ENCODE measurements at regions not wholly inside any gene's neighbourhood (a gene's known extent, or its start where the extent isn't known, plus 50 kb on each side); places are given as distances from the start of the nearest gene placed in this dataset.

DNA sequence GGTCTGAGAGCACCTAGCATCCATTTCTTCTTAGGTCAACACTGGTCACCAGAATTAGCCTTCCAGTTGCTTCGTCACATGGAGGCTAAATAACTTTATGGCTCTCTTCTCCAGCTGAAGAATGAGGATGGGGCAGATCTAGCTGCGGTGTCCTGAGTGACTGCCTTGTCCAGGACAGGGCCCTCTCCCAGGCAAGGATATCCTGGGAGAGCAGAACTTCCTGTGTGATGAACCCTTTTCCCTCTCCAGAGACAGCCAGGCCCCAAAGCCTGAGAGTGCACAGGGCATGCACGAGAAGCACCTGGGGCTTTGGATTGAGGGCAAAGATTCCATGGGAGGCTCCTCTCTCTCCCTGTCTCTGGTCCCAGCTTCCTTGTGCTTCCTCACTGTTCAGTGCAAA, 108.2 kb upstream of the MAMLD1 start:
- peaks cover 0 to 6% of the 10 kb centered on the region in 2 experiments; a peak in 1 of 5 replicates for H3K27me3 ChIP-seq (ENCODE audit: control insufficient read depth in 2 of 2, insufficient read depth in 2 of 2, low read length in 2 of 2)
- no peaks in the 10 kb centered on the region for H3K79me2 ChIP-seq (ENCODE audit: control insufficient read depth, insufficient read depth, low read length)
- POLR2A ChIA-PET, result no interaction called here
- no TSS peak for BruUV-seq (replicated peaks)
- no peak for DNase-seq (ENCODE audit: extremely low read depth in 1 of 4, low spot score in 3 of 4)
- H3K9ac ChIP-seq (ENCODE audit: insufficient read depth in 1 of 2, low read depth in 2 of 2, low read length in 2 of 2), result no peak overlapping the region
- H4K20me1 ChIP-seq (replicated peaks; ENCODE audit: control insufficient read depth, insufficient read depth, low read length), result no peaks in the 10 kb centered on the region
- FAIRE-seq, result no peak
- intact Hi-C loops (cut with micrococcal nuclease), result no loop called here
- no peak overlapping the region for H3K4me3 ChIP-seq
- no peaks in the 10 kb centered on the region for H3K4me1 ChIP-seq (replicated peaks in 1 of 2; ENCODE audit: control insufficient read depth in 2 of 2, insufficient read depth in 2 of 2, low read length in 2 of 2)
- H2AFZ ChIP-seq (ENCODE audit: low read depth, low read length), result no peak overlapping the region
- no peak for ATAC-seq
- H3K9me1 ChIP-seq (ENCODE audit: control insufficient read depth, insufficient read depth, low read length), result no peaks in the 10 kb centered on the region
- H3K4me2 ChIP-seq (ENCODE audit: insufficient read depth, low read length), result no peak overlapping the region
- no peaks in the 10 kb centered on the region for H3K9me3 ChIP-seq (replicated peaks; ENCODE audit: control insufficient read depth, insufficient read depth, low read depth, low read length)
- CTCF ChIA-PET (ENCODE audit: low intra/inter-chr PET ratio), result no interaction called here
- in situ Hi-C loops (cut with MboI), result no loop called here
- no peak overlapping the region for H3K27ac ChIP-seq (ENCODE audit: extremely low read depth, low read depth, low read length)
- WGBS (ENCODE audit: insufficient coverage, low coverage, missing lambda C conversion rate), result 0% methylated on average over 3 of the region's 3 CpGs
- no peaks in the 10 kb centered on the region for H3K36me3 ChIP-seq (ENCODE audit: control insufficient read depth, insufficient read depth, low read length)
- TF ChIP-seq EGR1 (conservative IDR thresholded peaks at IDR 0.05) (no peak), MEIS2 (IDR thresholded peaks at IDR 0.05; ENCODE audit: partially characterized antibody) (no peak), SUPT5H (IDR thresholded peaks at IDR 0.05) (no peak), MAFG (tag; conservative IDR thresholded peaks at IDR 0.05) (no peak), ZNF239 (CRISPR knock-in tag; IDR thresholded peaks at IDR 0.05) (no peak), RBM39 (optimal IDR thresholded peaks at IDR 0.05; ENCODE audit: low read depth, low read length) (no peak), ZNF347 (CRISPR knock-in tag; IDR thresholded peaks at IDR 0.05; ENCODE audit: low read depth) (no peak), ZNF668 (CRISPR knock-in tag; IDR thresholded peaks at IDR 0.05) (no peak), MCM5 (IDR thresholded peaks at IDR 0.05; ENCODE audit: low read depth) (no peak), SMAD4 (CRISPR knock-in tag; conservative IDR thresholded peaks at IDR 0.05) (no peak), HIVEP1 (CRISPR knock-in tag; IDR thresholded peaks at IDR 0.05) (no peak)
- TF ChIP-seq, protein P1, sequence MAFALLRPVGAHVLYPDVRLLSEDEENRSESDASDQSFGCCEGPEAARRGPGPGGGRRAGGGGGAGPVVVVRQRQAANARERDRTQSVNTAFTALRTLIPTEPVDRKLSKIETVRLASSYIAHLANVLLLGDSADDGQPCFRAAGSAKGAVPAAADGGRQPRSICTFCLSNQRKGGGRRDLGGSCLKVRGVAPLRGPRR (CRISPR knock-in tag; IDR thresholded peaks at IDR 0.05), result no peak
- TF ChIP-seq, protein P2, sequence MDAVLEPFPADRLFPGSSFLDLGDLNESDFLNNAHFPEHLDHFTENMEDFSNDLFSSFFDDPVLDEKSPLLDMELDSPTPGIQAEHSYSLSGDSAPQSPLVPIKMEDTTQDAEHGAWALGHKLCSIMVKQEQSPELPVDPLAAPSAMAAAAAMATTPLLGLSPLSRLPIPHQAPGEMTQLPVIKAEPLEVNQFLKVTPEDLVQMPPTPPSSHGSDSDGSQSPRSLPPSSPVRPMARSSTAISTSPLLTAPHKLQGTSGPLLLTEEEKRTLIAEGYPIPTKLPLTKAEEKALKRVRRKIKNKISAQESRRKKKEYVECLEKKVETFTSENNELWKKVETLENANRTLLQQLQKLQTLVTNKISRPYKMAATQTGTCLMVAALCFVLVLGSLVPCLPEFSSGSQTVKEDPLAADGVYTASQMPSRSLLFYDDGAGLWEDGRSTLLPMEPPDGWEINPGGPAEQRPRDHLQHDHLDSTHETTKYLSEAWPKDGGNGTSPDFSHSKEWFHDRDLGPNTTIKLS (IDR thresholded peaks at IDR 0.05; ENCODE audit: borderline replicate concordance, low read depth), result no peak
- TF ChIP-seq, protein P3, sequence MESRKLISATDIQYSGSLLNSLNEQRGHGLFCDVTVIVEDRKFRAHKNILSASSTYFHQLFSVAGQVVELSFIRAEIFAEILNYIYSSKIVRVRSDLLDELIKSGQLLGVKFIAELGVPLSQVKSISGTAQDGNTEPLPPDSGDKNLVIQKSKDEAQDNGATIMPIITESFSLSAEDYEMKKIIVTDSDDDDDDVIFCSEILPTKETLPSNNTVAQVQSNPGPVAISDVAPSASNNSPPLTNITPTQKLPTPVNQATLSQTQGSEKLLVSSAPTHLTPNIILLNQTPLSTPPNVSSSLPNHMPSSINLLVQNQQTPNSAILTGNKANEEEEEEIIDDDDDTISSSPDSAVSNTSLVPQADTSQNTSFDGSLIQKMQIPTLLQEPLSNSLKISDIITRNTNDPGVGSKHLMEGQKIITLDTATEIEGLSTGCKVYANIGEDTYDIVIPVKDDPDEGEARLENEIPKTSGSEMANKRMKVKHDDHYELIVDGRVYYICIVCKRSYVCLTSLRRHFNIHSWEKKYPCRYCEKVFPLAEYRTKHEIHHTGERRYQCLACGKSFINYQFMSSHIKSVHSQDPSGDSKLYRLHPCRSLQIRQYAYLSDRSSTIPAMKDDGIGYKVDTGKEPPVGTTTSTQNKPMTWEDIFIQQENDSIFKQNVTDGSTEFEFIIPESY (CRISPR knock-in tag; IDR thresholded peaks at IDR 0.05), result no peak
- TF ChIP-seq, protein P4, sequence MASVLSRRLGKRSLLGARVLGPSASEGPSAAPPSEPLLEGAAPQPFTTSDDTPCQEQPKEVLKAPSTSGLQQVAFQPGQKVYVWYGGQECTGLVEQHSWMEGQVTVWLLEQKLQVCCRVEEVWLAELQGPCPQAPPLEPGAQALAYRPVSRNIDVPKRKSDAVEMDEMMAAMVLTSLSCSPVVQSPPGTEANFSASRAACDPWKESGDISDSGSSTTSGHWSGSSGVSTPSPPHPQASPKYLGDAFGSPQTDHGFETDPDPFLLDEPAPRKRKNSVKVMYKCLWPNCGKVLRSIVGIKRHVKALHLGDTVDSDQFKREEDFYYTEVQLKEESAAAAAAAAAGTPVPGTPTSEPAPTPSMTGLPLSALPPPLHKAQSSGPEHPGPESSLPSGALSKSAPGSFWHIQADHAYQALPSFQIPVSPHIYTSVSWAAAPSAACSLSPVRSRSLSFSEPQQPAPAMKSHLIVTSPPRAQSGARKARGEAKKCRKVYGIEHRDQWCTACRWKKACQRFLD (CRISPR knock-in tag; IDR thresholded peaks at IDR 0.05), result no peak
- TF ChIP-seq, protein P5, sequence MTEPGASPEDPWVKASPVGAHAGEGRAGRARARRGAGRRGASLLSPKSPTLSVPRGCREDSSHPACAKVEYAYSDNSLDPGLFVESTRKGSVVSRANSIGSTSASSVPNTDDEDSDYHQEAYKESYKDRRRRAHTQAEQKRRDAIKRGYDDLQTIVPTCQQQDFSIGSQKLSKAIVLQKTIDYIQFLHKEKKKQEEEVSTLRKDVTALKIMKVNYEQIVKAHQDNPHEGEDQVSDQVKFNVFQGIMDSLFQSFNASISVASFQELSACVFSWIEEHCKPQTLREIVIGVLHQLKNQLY (CRISPR knock-in tag; conservative IDR thresholded peaks at IDR 0.05), result no peak

Measured in K562 (cell line).